CD8-positive, alpha-beta memory T cell (primary cell): ENCODE measurements at regions not wholly inside any gene's neighbourhood (a gene's known extent, or its start where the extent isn't known, plus 50 kb on each side); places are given as distances from the start of the nearest gene placed in this dataset.

Source experiments
- CTCF ChIA-PET: fragments of 350-600 bp; sonication (Branson Sonifier 250); formaldehyde crosslinking; loops from one replicate; lab custom pipeline; 2021; ENCODE audit warnings: antibody characterized with exemption; lab: Charles Lee
- POLR2A ChIA-PET: fragments of 350-600 bp; sonication (Branson Sonifier 250); formaldehyde crosslinking; loops from one replicate; lab custom pipeline; 2021; ENCODE audit warnings: antibody characterized with exemption; lab: Charles Lee
- DNase-seq, 5 donors: peaks; one replicate each; pipeline versions ENCODE4 v3.0.0 to v3.0.0-alpha.2; 2020 to 2022; ENCODE audit warnings: mixed read lengths in 1 of 5
- H3K27ac ChIP-seq: one replicate; pipeline ENCODE4 v1.7.0; 2013; ENCODE audit warnings: low read depth, mild to moderate bottlenecking, low read length, moderate library complexity
- H3K27me3 ChIP-seq: 2 replicates; pipeline ENCODE4 v1.7.0; 2013; ENCODE audit warnings: low read length, mild to moderate bottlenecking; ENCODE audit not compliant: insufficient read depth, poor library complexity, severe bottlenecking
- H3K36me3 ChIP-seq: 2 replicates; pipeline ENCODE4 v1.7.0; 2013; ENCODE audit warnings: mild to moderate bottlenecking, low read length, moderate library complexity; ENCODE audit not compliant: insufficient read depth
- H3K4me1 ChIP-seq: 2 replicates; pipeline ENCODE4 v1.7.0; 2013; ENCODE audit warnings: mild to moderate bottlenecking, low read length, moderate library complexity; ENCODE audit not compliant: insufficient read depth
- H3K4me3 ChIP-seq: 2 replicates; pipeline ENCODE4 v1.7.0; 2013; ENCODE audit warnings: mild to moderate bottlenecking, low read length
- H3K9me3 ChIP-seq: 2 replicates; pipeline ENCODE4 v1.7.0; 2013; ENCODE audit warnings: mild to moderate bottlenecking, low read length
- H3K27ac Mint-ChIP-seq, 8 donors: one replicate each; pipeline ENCODE4 v1.8.0; 2020 to 2021; ENCODE audit warnings: mixed read lengths in 8 of 8, mild to moderate bottlenecking in 6 of 8, inconsistent platforms in 3 of 8, moderate library complexity in 3 of 8
- H3K27me3 Mint-ChIP-seq, 2 donors: one replicate each; pipeline ENCODE4 v1.8.0; 2020 to 2021; ENCODE audit warnings: mixed read lengths in 2 of 2, mild to moderate bottlenecking in 1 of 2, moderate library complexity in 1 of 2
- H3K36me3 Mint-ChIP-seq, 3 donors: one replicate each; pipeline ENCODE4 v1.8.0; 2020 to 2021; ENCODE audit warnings: mixed read lengths in 3 of 3, inconsistent platforms in 1 of 3, mild to moderate bottlenecking in 1 of 3
- H3K4me1 Mint-ChIP-seq, 3 donors: one replicate each; pipeline ENCODE4 v1.8.0; 2020 to 2021; ENCODE audit warnings: mixed read lengths in 3 of 3, inconsistent platforms in 1 of 3, mild to moderate bottlenecking in 1 of 3
- H3K4me3 Mint-ChIP-seq, 7 donors: one replicate each; pipeline ENCODE4 v1.8.0; 2020 to 2021; ENCODE audit warnings: mixed read lengths in 7 of 7, mild to moderate bottlenecking in 6 of 7, moderate library complexity in 4 of 7, inconsistent platforms in 2 of 7
- H3K9me3 Mint-ChIP-seq, 5 donors: one replicate each; pipeline ENCODE4 v1.8.0; 2020 to 2022; ENCODE audit warnings: mixed read lengths in 5 of 5, mild to moderate bottlenecking in 3 of 5, moderate library complexity in 2 of 5, inconsistent platforms in 1 of 5

DNA sequence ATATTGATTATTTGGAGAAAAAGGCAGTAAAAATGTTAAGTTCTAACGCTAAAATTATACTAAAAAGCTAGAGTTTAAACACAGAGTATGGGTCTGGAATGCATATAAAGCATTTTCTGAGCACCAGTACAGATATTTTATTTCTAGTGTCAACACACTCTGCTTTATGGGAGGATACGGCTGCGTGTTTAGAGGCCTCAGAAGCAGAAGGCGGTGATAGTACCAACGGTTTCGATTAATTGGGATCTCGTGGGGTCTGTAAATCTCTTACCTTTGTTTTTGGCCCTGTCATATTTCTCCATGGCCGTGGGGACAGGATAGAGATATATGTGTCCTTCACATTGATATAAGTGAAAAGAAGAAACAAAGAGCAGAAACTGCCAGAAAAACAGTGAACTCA lies 206.8 kb upstream of the NTM start:
- Histone ChIP-seq H3K27me3 (no peaks in the 10 kb centered on the region), H3K4me1 (no peaks in the 10 kb centered on the region), H3K27ac (no peak overlapping the region), H3K4me3 (no peak overlapping the region), H3K36me3 (no peaks in the 10 kb centered on the region), H3K9me3 (no peaks in the 10 kb centered on the region)
- Mint-ChIP-seq H3K4me3 (no peak overlapping the region), H3K27me3 (peaks cover 0 to 2% of the 10 kb centered on the region in 2 donors), H3K36me3 (no peaks in the 10 kb centered on the region), H3K4me1 (no peaks in the 10 kb centered on the region), H3K27ac (no peak overlapping the region), H3K9me3 (peaks cover 0 to 3% (median 0%) of the 10 kb centered on the region in 5 donors)
- ChIA-PET POLR2A (no interaction called here), CTCF (no interaction called here)
- DNase-seq = no peak

DNA sequence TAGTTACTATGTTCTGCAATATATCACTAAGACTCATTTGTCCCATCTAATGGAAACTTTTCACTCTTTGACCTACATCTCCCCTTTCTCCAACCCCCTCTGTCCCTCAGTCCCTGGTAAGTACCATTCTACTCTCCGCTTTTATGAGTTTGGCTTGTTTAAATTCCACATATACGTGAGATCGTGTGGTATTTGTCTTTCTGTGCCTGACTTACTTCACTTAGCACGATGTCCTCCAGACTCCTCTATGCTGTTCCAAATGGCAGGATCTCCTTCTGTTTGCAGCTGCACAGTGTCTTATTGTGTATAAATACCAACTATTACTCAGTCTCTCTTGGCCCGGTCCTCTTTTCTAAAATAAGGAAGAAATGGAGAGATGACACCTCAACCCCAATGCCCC lies 205.4 kb upstream of the NTM start:
- H3K27me3 ChIP-seq = no peaks in the 10 kb centered on the region
- POLR2A ChIA-PET = no interaction called here
- Mint-ChIP-seq H3K36me3 (no peaks in the 10 kb centered on the region), H3K4me1 (no peaks in the 10 kb centered on the region), H3K27ac (no peak overlapping the region), H3K4me3 (no peak overlapping the region), H3K27me3 (peaks cover 0 to under 1% of the 10 kb centered on the region in 2 donors), H3K9me3 (peaks cover 0 to 3% (median 0%) of the 10 kb centered on the region in 5 donors)
- CTCF ChIA-PET = no interaction called here
- no peaks in the 10 kb centered on the region for H3K36me3 ChIP-seq
- no peak overlapping the region for H3K27ac ChIP-seq
- H3K9me3 ChIP-seq = no peaks in the 10 kb centered on the region
- DNase-seq = no peak
- H3K4me3 ChIP-seq = no peak overlapping the region
- no peaks in the 10 kb centered on the region for H3K4me1 ChIP-seq

DNA sequence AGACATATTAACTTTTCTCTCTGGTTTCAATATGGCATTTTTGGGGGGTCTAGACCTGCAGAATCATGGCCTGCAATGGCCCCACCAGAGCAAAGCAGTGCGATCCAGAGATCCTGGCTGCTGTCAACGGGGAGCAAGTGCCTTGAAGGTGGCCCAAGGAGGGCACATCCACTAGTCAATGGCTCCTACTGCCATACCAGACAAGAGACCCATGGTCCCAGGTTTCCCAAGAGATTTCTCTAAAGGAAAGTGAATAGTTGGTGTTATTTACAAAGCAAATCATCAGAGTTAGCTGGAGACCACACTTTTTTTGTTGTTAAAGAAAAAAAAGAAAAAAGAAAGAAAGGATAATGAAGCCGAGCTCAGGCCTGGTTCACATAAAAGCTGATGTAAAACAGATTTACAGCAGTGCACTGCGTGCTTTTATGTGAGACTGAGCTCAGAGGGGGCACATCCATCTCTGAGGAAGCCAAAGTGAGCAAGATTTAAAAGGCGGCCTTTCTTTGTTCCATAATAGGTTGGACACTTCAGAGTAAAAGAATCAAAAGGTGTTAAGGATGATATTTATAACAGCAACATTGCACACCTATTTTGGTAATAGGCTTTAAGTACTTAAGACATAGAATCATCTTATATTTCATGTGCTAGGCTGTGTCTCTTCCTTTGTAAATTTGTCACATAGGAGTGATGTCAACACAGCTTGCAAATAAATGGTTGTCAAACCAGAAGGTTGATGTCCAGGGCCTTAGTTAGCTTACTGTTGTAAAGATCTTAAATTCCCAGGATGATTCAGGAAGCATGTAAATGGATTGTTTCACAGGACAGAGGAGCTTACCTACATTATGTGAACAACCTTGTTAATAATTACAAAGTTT lies 201.3 kb upstream of the NTM start:
- no peaks in the 10 kb centered on the region for H3K27me3 Mint-ChIP-seq
- Histone ChIP-seq H3K27ac (no peak overlapping the region), H3K4me1 (no peaks in the 10 kb centered on the region), H3K4me3 (no peak overlapping the region), H3K27me3 (no peaks in the 10 kb centered on the region), H3K9me3 (no peaks in the 10 kb centered on the region), H3K36me3 (no peaks in the 10 kb centered on the region)
- DNase-seq = no peak
- CTCF ChIA-PET = interaction anchor here (1.2 kb wide), 1 partner anchor 13 kb away, joined by 3 read pairs; no protein-coding TSS in a partner anchor
- H3K27ac Mint-ChIP-seq = no peak overlapping the region
- H3K4me1 Mint-ChIP-seq = no peaks in the 10 kb centered on the region
- no peaks in the 10 kb centered on the region for H3K36me3 Mint-ChIP-seq
- POLR2A ChIA-PET = no interaction called here
- peaks cover 0 to 6% (median 0%) of the 10 kb centered on the region in 5 donors for H3K9me3 Mint-ChIP-seq
- no peak overlapping the region for H3K4me3 Mint-ChIP-seq

DNA sequence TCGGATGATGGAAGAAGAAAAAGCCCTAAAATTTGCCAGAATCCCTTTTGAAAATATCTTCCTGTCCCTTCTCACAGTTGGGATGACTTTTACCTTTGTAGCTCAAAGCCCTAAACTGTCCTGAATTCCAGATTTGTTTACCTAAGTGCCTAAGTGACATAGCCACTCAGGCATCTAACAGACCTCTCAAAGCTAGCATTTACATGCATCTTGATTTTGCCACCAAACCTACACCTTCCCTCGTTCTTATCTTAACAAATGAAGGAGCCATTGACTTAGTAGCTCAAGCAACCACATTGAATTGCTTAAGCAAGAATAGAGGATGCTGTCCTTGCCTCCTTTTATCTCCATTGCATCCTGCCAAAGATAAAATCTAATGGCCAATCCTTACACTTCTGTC lies 198.4 kb upstream of the NTM start:
- Histone ChIP-seq H3K27me3 (no peaks in the 10 kb centered on the region), H3K36me3 (no peaks in the 10 kb centered on the region), H3K27ac (no peak overlapping the region), H3K4me1 (no peaks in the 10 kb centered on the region), H3K9me3 (no peaks in the 10 kb centered on the region), H3K4me3 (no peak overlapping the region)
- POLR2A ChIA-PET = no interaction called here
- CTCF ChIA-PET = no interaction called here
- DNase-seq = no peak
- no peaks in the 10 kb centered on the region for H3K27me3 Mint-ChIP-seq
- no peaks in the 10 kb centered on the region for H3K36me3 Mint-ChIP-seq
- no peak overlapping the region for H3K4me3 Mint-ChIP-seq
- no peaks in the 10 kb centered on the region for H3K4me1 Mint-ChIP-seq
- H3K9me3 Mint-ChIP-seq = peaks cover 0 to 8% (median 2%) of the 10 kb centered on the region in 5 donors
- no peak overlapping the region for H3K27ac Mint-ChIP-seq

DNA sequence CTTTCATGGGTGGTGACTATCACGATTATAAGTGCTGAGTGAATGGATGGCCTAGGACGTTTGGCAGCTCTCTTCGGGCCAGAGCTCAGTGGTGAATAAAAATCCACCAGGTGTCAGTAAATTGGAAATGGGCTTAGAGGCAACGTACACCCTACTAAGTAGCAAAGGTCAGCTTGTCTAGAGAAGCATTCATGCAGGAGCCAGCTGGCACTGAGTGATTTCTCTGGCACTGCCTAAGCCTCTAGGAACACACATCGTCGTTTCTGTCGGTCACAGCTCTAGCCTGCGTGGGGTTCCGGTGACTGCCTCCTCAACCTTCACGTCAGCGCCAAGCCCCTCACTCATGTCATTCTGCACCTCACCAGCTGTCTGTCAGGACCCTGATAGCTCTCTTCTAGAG lies 192.4 kb upstream of the NTM start:
- POLR2A ChIA-PET = no interaction called here
- Mint-ChIP-seq H3K4me1 (no peaks in the 10 kb centered on the region), H3K4me3 (no peak overlapping the region), H3K27me3 (peaks cover 0 to 3% of the 10 kb centered on the region in 2 donors), H3K27ac (no peak overlapping the region), H3K36me3 (no peaks in the 10 kb centered on the region), H3K9me3 (peaks cover 0 to 7% (median 2%) of the 10 kb centered on the region in 5 donors)
- no peak for DNase-seq
- Histone ChIP-seq H3K36me3 (no peaks in the 10 kb centered on the region), H3K4me3 (no peak overlapping the region), H3K9me3 (no peaks in the 10 kb centered on the region), H3K27me3 (no peaks in the 10 kb centered on the region), H3K27ac (no peak overlapping the region), H3K4me1 (no peaks in the 10 kb centered on the region)
- CTCF ChIA-PET = no interaction called here

GRCh38 chr11:131178596-131178995 lies 191.8 kb upstream of the NTM start:
- Mint-ChIP-seq H3K4me3 (no peak overlapping the region), H3K36me3 (no peaks in the 10 kb centered on the region), H3K9me3 (peaks cover 0 to 9% (median 2%) of the 10 kb centered on the region in 5 donors), H3K27me3 (peaks cover 0 to 3% of the 10 kb centered on the region in 2 donors), H3K27ac (no peak overlapping the region), H3K4me1 (no peaks in the 10 kb centered on the region)
- Histone ChIP-seq H3K4me1 (no peaks in the 10 kb centered on the region), H3K9me3 (no peaks in the 10 kb centered on the region), H3K36me3 (no peaks in the 10 kb centered on the region), H3K4me3 (no peak overlapping the region), H3K27ac (no peak overlapping the region), H3K27me3 (no peaks in the 10 kb centered on the region)
- ChIA-PET CTCF (no interaction called here), POLR2A (no interaction called here)
- DNase-seq = no peak

DNA sequence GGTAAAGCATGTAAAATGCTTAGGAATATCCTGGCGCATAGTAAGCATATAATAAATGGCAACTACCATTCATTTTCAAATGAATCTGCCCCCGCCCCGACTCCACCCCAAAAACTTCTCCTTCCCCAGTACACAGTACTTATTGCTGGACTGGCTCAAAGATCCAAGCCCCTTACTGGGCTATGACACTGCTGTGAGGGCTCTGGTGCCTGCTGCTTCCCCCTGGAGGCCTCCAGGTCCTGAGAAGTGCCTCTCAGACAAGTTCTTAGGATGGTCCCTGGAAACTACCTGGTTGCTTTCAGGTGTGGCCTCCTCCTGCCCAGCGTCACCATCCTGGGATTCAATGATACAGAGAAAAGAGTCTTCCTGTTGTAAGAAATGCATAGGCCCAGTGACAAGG lies 190.6 kb upstream of the NTM start:
- no peaks in the 10 kb centered on the region for H3K4me1 ChIP-seq
- H3K9me3 ChIP-seq = no peaks in the 10 kb centered on the region
- peaks cover 0 to 6% (median 2%) of the 10 kb centered on the region in 5 donors for H3K9me3 Mint-ChIP-seq
- CTCF ChIA-PET = no interaction called here
- H3K27me3 Mint-ChIP-seq = peaks cover 0 to 3% of the 10 kb centered on the region in 2 donors
- H3K36me3 Mint-ChIP-seq = no peaks in the 10 kb centered on the region
- no peak overlapping the region for H3K4me3 Mint-ChIP-seq
- H3K4me1 Mint-ChIP-seq = no peaks in the 10 kb centered on the region
- DNase-seq = no peak
- no peak overlapping the region for H3K27ac Mint-ChIP-seq
- H3K4me3 ChIP-seq = no peak overlapping the region
- H3K27me3 ChIP-seq = no peaks in the 10 kb centered on the region
- POLR2A ChIA-PET = no interaction called here
- H3K36me3 ChIP-seq = no peaks in the 10 kb centered on the region
- no peak overlapping the region for H3K27ac ChIP-seq

DNA sequence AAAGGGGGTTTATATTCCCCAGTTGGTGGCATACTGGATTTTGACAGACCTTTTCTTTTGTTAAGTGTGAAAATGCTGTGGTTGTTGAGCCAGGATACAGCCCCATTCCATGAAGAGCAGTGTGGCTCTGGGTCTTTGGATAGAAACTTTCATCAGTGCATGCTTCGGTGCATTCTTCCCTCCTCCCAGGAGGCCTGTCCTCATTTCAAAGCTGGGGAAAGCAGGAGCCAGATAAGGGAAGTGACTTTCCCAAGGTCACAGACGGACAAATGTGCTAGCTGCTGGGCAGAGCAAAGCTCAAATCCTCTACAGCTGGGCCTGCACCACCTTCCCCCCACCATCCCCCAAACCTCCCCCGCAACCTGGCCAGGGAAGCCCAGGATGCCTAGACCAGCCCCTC lies 184.5 kb upstream of the NTM start:
- Mint-ChIP-seq H3K4me3 (no peak overlapping the region), H3K9me3 (peaks cover 0 to 2% (median 1%) of the 10 kb centered on the region in 5 donors), H3K36me3 (no peaks in the 10 kb centered on the region), H3K27me3 (peaks cover 0 to 4% of the 10 kb centered on the region in 2 donors), H3K4me1 (no peaks in the 10 kb centered on the region), H3K27ac (no peak overlapping the region)
- Histone ChIP-seq H3K9me3 (no peaks in the 10 kb centered on the region), H3K27me3 (no peaks in the 10 kb centered on the region), H3K27ac (no peak overlapping the region), H3K4me3 (no peak overlapping the region), H3K4me1 (no peaks in the 10 kb centered on the region), H3K36me3 (no peaks in the 10 kb centered on the region)
- ChIA-PET CTCF (no interaction called here), POLR2A (no interaction called here)
- no peak for DNase-seq
